ENCODE measurements at regions not wholly inside any gene's neighbourhood (a gene's known extent, or its start where the extent isn't known, plus 50 kb on each side); places are given as distances from the start of the nearest gene placed in this dataset.
"Not testable (repeated sequence)": the region's sequence is repeated elsewhere in the genome, so short reads cannot be mapped to it uniquely, and the experiment has no call there.

GRCh38 chr7:3094701-3095445 lies 51.2 kb upstream of the CARD11 start:
- DNase-seq (ENCODE audit: low read depth) = no peak

- no peak for DNase-seq (ENCODE audit: low read depth)
Observed at GRCh38 chr7:3097734-3098133, 54.1 kb upstream of the CARD11 start.

DNA sequence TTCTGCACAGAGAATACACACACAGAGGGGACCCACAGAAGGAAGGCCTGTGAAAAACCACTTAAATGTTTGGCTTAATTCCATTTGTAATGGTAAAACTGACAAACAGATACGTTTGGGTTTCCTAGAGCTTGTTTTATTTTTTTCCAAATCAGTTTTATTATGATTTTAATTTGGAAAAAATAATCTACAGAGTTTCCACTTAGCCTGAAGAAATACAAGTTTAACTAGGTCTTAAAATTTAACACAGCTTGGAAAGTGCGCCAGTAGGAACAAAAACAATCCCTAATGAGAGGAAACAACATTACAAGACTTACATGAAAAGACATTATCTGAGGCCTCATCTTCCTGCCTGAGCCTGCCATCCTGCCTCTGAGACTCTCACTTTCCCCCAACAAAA lies 58.5 kb upstream of the CARD11 start:
- no peak for DNase-seq (ENCODE audit: low read depth)

GRCh38 chr7:3103614-3104398 lies 60.1 kb upstream of the CARD11 start:
- no peak for DNase-seq (ENCODE audit: low read depth)

DNA sequence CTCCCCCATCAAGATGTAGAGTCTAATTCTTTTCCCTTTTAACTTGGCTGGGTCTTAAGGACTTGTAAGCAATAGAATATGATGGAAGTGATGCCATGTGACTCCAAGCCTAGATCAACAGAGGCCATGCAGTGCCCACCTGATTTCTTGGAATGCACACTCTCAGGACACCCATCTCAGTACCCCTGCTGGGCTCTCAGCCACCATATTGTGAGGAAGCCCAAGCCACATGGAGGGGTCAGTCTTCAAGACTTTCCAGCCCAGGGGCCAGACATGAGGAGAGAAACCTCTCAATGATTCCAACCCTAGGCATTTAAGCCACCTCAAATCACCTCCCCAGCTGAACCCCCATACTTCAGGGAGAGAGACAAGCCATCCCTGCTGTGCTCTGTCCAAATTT lies 62.2 kb upstream of the CARD11 start:
- no peak for DNase-seq (ENCODE audit: low read depth)

DNA sequence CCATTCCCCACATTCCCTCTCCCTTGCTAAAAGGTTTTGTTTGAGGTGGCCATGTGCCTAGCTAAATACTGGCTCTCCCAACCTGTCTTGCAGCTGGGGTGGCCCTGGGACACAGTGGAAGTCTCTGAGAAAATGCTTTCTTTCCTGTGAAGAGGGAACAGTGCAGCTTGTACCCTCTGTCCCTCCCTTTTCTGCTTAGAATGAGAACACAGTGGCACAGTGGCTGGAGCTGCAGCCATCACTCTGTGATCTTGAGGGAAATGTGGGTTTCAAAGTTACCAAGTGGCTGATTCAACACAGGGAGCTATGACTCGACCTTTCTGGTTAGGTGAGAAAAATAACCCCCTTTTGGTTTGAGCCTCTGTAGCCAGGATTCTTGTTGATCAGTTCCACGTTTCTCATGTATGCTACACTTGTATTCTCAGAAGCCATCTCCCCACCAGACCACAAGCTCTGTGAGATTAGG lies 62.7 kb upstream of the CARD11 start:
- no peak for DNase-seq (ENCODE audit: low read depth)

DNA sequence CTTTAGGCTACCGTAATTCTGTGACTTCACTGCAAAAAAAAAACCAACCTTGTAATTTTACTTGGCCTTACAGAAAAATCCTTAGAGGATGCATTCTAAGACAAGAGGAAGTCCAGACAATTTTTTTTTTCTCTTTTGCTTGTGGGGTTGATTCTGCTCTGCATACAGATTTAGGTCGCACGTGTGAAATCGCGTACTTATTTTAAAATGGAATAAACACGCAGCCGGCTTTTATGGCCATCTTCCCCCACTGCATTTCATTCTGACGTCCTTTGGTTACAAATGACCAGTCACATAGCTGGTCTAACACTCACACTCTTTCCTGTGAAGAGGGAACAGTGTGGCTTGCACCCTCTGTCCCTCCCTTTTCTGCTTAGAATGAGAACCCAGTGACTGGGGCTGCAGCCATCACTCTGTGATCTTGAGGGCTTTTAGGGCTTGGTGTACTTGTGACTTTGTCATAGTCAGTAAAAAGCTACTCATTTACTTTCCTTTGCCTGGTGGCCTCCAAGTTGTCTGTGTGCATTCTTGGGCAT lies 63.6 kb upstream of the CARD11 start:
- no peak for DNase-seq (ENCODE audit: low read depth)

DNA sequence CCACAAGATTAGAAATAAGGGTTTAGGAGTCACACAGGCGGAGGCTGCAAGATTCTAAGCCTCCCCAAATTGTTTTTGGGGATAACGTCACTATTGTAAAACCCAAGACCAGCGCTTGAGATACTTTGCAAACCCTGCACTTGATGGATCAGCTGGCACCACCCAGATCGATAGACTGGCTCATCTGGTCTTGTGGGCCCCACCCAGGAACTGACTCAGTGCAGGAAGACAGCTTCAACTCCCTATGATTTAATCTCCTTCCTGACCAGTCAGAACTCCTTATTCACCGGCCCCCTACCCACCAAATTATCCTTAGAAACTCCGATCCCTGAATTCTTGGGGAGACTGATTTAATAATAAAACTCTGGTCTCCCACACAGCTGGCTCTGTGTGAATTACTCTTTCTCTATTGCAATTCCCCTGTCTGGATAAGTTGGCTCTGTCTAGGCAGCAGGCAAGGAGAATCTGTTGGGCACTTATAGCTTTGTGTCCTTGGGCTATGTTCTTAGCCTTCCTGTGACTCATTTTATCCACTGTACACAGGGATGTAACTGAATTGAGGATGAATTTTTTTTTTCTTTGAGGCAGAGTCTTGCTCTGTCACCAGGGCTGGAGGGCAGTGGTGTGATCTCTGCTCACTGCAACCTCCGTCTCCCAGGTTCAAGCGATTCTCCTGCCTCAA lies 64.4 kb upstream of the CARD11 start:
- DNase-seq (ENCODE audit: low read depth) = no peak

GRCh38 chr7:3109311-3109915 lies 65.7 kb upstream of the CARD11 start:
- no peak for DNase-seq (ENCODE audit: low read depth)

- DNase-seq (ENCODE audit: low read depth) = no peak
Observed at GRCh38 chr7:3112479-3113134, 68.9 kb upstream of the CARD11 start.

DNA sequence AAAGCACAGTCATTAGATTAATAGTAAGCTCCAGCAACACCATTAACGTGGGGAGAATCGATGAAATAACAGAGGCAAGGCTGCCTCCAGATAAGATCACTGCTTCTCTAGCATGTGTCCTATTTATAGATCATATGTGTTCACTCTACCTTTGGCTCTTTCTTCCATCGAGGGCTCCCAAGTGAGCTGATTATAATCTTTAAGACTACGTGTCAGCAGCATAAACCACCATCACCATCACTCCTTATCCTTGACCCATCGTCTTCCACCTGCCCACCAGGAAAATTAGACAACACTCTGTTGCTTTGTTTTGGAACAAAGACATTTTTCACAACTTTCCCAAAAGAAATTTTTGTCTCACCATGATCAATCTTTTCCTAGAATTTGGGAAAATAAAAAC lies 71.2 kb upstream of the CARD11 start:
- no peak for DNase-seq (ENCODE audit: low read depth)

DNA sequence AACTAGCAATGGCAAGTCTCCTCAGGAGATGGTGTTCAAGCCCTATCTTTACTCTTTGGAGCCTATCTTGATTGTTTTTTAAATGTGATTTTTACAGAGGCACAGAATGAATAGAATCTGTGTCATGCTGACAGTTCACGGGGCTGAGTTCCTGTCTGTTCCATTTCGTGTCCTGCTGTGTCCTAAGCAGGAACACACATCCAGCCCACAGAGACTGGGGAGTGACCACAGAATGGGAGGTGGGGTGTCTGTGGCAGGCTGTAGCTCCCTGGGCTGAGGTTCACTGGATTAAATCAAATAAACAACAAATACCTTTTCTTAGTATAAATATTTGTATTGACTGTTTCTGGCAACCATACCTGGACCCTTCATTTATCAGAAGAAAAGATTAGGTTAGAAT lies 73.4 kb upstream of the CARD11 start:
- DNase-seq (ENCODE audit: low read depth) = no peak

DNA sequence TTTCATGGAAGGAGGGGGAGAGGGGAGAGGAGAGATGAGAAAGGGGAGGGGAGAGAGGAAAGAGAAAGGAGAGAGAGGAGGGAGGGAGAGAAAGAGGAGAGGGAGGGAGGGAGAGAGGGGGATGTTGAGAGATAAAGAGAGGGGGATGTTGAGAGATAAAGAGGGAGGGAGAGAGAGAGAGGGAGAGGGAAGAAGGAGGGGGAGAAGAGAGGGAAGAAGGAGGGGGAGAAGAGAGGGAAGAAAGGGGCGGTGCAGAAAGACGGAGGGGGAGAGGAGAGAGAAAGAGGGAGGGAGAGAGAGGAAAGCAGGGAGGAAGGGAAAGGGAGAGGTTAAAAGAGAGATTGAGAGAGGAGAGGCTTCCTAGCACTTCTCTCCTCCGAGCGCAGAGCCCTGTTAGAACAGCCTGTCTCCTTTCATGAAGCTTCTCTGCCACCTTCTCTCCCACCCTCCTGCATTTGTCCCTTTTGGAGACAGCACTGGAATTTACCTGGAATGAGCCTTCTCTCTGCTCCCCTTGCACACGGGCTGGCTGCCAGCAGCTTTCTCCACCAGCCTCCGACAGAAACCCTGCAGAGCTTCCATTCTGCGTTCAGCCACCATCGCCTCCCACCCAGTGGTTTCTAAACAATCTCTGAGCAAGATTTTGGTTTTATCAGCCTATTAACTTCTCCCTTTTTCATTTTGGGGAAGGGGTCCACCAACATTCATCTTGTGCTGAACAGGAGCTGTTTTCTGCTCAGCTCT lies 74.0 kb upstream of the CARD11 start:
- no peak for DNase-seq (ENCODE audit: low read depth)

DNA sequence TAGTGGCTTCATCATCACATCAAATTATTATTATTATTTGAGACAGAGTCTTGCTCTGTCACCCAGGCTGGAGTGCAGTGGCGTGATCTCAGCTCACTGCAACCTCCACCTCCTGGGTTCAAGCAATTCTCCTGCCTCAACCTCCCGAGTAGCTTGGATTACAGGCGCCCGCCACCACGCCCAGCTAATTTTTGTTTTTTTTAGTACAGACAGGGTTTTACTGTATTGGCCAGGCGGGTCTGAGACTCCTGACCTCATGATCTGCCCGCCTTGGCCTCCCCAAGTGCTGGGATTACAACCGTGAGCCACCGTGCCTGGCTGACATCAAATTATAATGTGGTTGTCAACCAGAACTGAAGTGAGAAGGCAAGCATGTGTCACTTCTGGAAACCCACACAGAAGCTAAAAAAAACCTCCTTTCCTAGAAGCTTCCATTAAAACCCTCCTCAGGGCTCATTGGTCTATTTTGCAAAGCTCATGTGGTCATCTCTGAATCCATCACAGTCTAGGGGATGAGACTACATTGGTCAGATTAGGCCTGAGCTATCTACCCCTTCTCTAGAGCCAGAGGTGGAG lies 75.8 kb upstream of the CARD11 start:
- not testable (repeated sequence) for DNase-seq (ENCODE audit: low read depth)

- no peak for DNase-seq (ENCODE audit: low read depth)
Observed at GRCh38 chr7:3119963-3120362, 76.3 kb upstream of the CARD11 start.

GRCh38 chr7:3120513-3120912 lies 76.8 kb upstream of the CARD11 start:
- DNase-seq (ENCODE audit: low read depth) = no peak

DNA sequence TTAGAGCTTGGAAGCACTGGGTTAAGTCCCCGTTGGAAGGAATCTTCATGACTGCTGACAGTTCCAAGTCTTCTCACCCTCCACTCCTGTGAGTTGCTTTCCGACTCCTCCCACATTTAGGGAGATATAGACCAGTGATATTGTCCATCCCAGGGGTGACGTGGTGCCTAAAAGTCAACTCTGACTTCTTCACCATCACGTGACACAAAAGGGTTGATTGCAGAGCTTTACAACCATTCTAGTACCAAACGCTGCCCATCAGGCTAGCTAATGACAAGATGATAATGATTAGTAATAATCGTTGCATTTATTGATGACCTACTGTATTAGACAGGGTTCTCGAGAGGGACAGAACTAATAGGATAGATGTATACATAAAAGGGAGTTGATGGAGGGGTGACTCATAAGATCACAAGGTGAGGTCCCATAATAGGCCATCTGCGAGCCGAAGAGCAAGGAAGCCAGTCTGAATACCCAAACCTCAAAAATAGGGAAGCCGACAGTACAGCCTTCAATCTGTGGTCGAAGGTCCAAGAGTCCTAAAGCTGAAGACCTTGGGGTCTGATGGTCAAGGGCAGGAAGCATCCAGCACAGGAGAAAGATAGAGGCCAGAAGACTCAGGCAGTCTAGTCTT lies 85.3 kb upstream of the CARD11 start:
- no peak for DNase-seq (ENCODE audit: low read depth)

- DNase-seq (ENCODE audit: low read depth) = no peak
Observed at GRCh38 chr7:3133811-3134385, 90.2 kb upstream of the CARD11 start.

- no peak for DNase-seq (ENCODE audit: low read depth)
Observed at GRCh38 chr7:3134745-3135144, 91.1 kb upstream of the CARD11 start.

- DNase-seq (ENCODE audit: low read depth) = no peak
Observed at GRCh38 chr7:3135626-3136025, 92.0 kb upstream of the CARD11 start.

Data from iris pigment epithelial cell (primary cell).